ENCODE measurements at regions not wholly inside any gene's neighbourhood (a gene's known extent, or its start where the extent isn't known, plus 50 kb on each side); places are given as distances from the start of the nearest gene placed in this dataset.

- DNase-seq = no peak
These were observed 490.4 kb upstream of the CFAP20DC start for GRCh38 chr3:59540241-59540640.

GRCh38 chr3:59538753-59539432 lies 489.1 kb upstream of the CFAP20DC start:
- no peak for DNase-seq

GRCh38 chr3:59535791-59536221 lies 486.0 kb upstream of the CFAP20DC start:
- DNase-seq = no peak

GRCh38 chr3:59531994-59532393 lies 482.2 kb upstream of the CFAP20DC start:
- DNase-seq = no peak

GRCh38 chr3:59531066-59531745 lies 481.4 kb upstream of the CFAP20DC start:
- DNase-seq = no peak

- no peak for DNase-seq
These were observed 478.4 kb upstream of the CFAP20DC start for GRCh38 chr3:59528251-59528650.

- DNase-seq = no peak
These were observed 477.7 kb upstream of the CFAP20DC start for GRCh38 chr3:59527493-59527892.

GRCh38 chr3:59526999-59527398 lies 477.2 kb upstream of the CFAP20DC start:
- DNase-seq = no peak

- DNase-seq = no peak
These were observed 472.7 kb upstream of the CFAP20DC start for GRCh38 chr3:59522550-59522949.

GRCh38 chr3:59519094-59519493 lies 469.3 kb upstream of the CFAP20DC start:
- DNase-seq = no peak

- DNase-seq = no peak
These were observed 468.6 kb upstream of the CFAP20DC start for GRCh38 chr3:59518283-59519055.

- no peak for DNase-seq
These were observed 467.6 kb upstream of the CFAP20DC start for GRCh38 chr3:59517388-59517787.

- DNase-seq = no peak
These were observed 466.1 kb upstream of the CFAP20DC start for GRCh38 chr3:59515966-59516365.

- DNase-seq = no peak
These were observed 465.1 kb upstream of the CFAP20DC start for GRCh38 chr3:59514865-59515482.

- DNase-seq = no peak
These were observed 463.7 kb upstream of the CFAP20DC start for GRCh38 chr3:59513570-59513969.

- no peak for DNase-seq
These were observed 462.2 kb upstream of the CFAP20DC start for GRCh38 chr3:59512066-59512465.

GRCh38 chr3:59510576-59510975 lies 460.8 kb upstream of the CFAP20DC start:
- no peak for DNase-seq

GRCh38 chr3:59508273-59508672 lies 458.4 kb upstream of the CFAP20DC start:
- DNase-seq = no peak

- no peak for DNase-seq
These were observed 456.4 kb upstream of the CFAP20DC start for GRCh38 chr3:59506191-59506590.

- DNase-seq = no peak
These were observed 453.6 kb upstream of the CFAP20DC start for GRCh38 chr3:59503441-59503840.

GRCh38 chr3:59502806-59503205 lies 453.0 kb upstream of the CFAP20DC start:
- no peak for DNase-seq

- no peak for DNase-seq
These were observed 450.1 kb upstream of the CFAP20DC start for GRCh38 chr3:59499954-59500353.

- no peak for DNase-seq
These were observed 449.2 kb upstream of the CFAP20DC start for GRCh38 chr3:59499000-59499399.

All from activated CD8-positive, alpha-beta memory T cell treated with anti-CD3 and anti-CD28 coated beads for 24 hours (primary cell).